ENCODE measurements at regions not wholly inside any gene's neighbourhood (a gene's known extent, or its start where the extent isn't known, plus 50 kb on each side); places are given as distances from the start of the nearest gene placed in this dataset.

DNA sequence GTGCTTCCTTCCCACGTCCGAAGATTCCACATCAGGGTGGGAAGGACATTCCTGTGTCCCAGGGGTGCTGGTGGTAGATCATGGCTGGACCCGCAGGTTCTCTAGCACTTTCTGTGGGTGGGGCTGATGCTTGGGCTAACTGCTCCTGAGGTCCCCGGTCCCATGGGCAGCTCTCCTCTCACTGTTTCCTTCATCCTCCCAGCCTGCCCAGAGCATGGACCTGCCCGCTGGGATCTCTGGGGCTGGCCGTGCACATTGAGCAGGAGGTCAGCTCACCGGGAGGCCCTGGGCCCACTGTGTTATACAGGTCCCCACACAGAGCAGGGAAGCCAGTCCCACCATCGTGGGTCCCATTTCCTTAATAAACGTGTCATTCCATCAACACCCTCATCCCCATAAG is 502.3 kb downstream of the TCERG1L start:
- Mint-ChIP-seq H3K36me3 (no peaks in the 10 kb centered on the region), H3K9me3 (peaks cover 2% of the 10 kb centered on the region), H3K27me3 (no peaks in the 10 kb centered on the region), H3K4me1 (no peaks in the 10 kb centered on the region), H3K27ac (no peak overlapping the region), H3K4me3 (no peak overlapping the region)
- CTCF ChIA-PET = no interaction called here
- no peak for DNase-seq

GRCh38 chr10:130809761-130810515 is 501.6 kb downstream of the TCERG1L start:
- H3K27me3 Mint-ChIP-seq = no peaks in the 10 kb centered on the region
- no peak overlapping the region for H3K4me3 Mint-ChIP-seq
- H3K27ac Mint-ChIP-seq = no peak overlapping the region
- no peaks in the 10 kb centered on the region for H3K36me3 Mint-ChIP-seq
- no peaks in the 10 kb centered on the region for H3K4me1 Mint-ChIP-seq
- DNase-seq = no peak
- CTCF ChIA-PET = no interaction called here
- peaks cover 2% of the 10 kb centered on the region for H3K9me3 Mint-ChIP-seq

GRCh38 chr10:130810856-130811255 is 500.7 kb downstream of the TCERG1L start:
- Mint-ChIP-seq H3K27me3 (no peaks in the 10 kb centered on the region), H3K4me1 (no peaks in the 10 kb centered on the region), H3K9me3 (peaks cover 2% of the 10 kb centered on the region), H3K36me3 (no peaks in the 10 kb centered on the region), H3K4me3 (no peak overlapping the region), H3K27ac (no peak overlapping the region)
- DNase-seq = no peak
- CTCF ChIA-PET = no interaction called here

DNA sequence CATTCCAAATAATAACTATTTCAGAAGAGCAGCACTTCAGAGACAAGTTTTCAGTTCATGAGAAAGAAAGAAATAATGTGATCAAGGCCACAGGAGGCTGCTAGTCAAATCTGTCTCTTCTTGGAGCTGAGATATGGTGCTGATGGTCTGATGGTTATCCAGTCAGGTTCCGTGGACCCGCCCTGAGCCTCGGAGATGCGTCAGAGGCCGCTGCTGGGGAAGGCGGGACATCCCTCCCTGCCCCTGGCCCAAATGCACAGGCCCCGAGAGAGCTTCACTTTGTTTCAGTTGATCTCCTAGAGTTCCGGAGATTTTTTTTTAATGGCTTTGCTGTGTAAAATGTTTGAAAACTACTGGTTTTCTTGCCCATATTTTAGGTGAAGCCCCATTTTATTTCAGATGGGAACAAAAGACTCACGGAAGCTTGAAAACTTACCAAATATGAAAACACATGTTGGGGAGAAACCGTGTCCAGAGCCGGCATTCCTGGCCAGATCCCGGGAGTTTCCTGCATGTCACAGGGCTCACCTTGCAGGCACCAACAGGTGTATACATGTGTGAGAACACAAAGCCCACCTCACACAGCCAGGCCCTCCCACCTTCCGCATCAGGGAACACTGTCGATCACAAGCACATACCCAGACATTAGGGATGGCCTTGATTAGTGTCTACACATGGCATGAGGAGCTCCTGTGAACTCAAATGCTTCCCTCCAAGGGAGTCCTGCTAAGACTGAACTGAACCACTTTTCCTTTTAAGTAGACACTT is 499.0 kb downstream of the TCERG1L start:
- CTCF ChIA-PET = no interaction called here
- no peak overlapping the region for H3K4me3 Mint-ChIP-seq
- H3K27ac Mint-ChIP-seq = no peak overlapping the region

DNA sequence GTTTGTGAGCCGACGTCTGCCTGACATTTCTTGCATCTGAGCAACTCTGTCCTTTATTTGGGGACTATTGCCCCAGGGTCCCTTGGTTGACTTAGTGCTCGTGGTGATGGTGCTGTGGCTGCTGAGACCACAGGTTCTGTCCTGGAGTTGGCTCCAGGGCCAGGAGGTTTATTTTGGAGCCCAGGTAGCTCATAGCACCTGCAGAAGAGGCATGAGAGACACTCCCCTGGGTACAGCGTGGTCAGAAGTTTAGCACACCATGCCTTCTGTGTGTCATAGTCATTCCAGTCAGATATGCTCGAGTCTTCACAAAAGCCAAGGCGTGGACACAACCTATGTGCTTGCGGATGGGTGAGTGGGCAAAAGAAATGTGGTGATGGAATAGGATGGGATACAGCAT is 496.9 kb downstream of the TCERG1L start:
- H3K27me3 Mint-ChIP-seq = no peaks in the 10 kb centered on the region
- H3K4me1 Mint-ChIP-seq = no peaks in the 10 kb centered on the region
- peaks cover 18% of the 10 kb centered on the region for H3K9me3 Mint-ChIP-seq
- CTCF ChIA-PET = no interaction called here
- no peak overlapping the region for H3K27ac Mint-ChIP-seq
- no peak for DNase-seq
- no peaks in the 10 kb centered on the region for H3K36me3 Mint-ChIP-seq
- H3K4me3 Mint-ChIP-seq = no peak overlapping the region

More for the DNA sequence above, 499.0 kb downstream of the TCERG1L start:
- no peaks in the 10 kb centered on the region for H3K27me3 Mint-ChIP-seq
- H3K9me3 Mint-ChIP-seq = peaks cover 10% of the 10 kb centered on the region
- DNase-seq = no peak
- no peaks in the 10 kb centered on the region for H3K36me3 Mint-ChIP-seq
- H3K4me1 Mint-ChIP-seq = no peaks in the 10 kb centered on the region

GRCh38 chr10:130816116-130816901 is 495.2 kb downstream of the TCERG1L start:
- no peak for DNase-seq

DNA sequence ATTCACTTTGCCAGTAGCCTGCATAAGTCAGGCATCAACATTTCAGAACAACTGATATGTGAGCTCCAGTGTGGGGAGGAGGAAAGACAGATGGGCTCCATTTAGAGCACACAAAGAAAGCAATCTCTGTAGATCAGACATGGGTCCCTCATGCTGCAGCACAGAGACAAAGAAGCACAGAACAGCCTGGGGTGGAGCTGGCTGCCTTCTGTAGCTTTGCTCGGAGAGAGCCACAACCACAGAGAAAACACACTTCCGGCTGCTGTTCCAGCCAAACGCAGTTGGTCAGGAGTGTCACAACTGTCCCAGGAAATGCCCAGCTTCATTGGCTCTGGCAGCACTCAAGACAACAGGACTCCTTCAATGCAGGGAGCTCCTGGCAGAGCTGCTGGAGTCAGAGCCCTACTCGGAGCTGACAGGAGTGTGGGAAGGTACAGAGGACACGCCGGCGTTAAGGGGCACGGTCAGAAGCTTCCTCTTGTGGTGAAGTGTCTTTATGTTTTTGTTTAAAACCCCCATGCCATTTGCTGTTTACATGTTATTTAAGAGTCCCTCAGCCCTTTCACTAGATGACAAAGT is 494.4 kb downstream of the TCERG1L start:
- peaks cover 18% of the 10 kb centered on the region for H3K9me3 Mint-ChIP-seq
- no peaks in the 10 kb centered on the region for H3K36me3 Mint-ChIP-seq
- H3K27ac Mint-ChIP-seq = no peak overlapping the region
- no peaks in the 10 kb centered on the region for H3K4me1 Mint-ChIP-seq
- CTCF ChIA-PET = no interaction called here
- no peaks in the 10 kb centered on the region for H3K27me3 Mint-ChIP-seq
- H3K4me3 Mint-ChIP-seq = no peak overlapping the region
- DNase-seq = no peak

More at GRCh38 chr10:130816116-130816901, 495.2 kb downstream of the TCERG1L start:
- Mint-ChIP-seq H3K27ac (no peak overlapping the region), H3K27me3 (no peaks in the 10 kb centered on the region), H3K9me3 (peaks cover 18% of the 10 kb centered on the region), H3K4me3 (no peak overlapping the region), H3K4me1 (no peaks in the 10 kb centered on the region), H3K36me3 (no peaks in the 10 kb centered on the region)
- CTCF ChIA-PET = no interaction called here

- H3K9me3 Mint-ChIP-seq = peaks cover 18% of the 10 kb centered on the region
- H3K36me3 Mint-ChIP-seq = no peaks in the 10 kb centered on the region
- DNase-seq = no peak
- CTCF ChIA-PET = no interaction called here
- H3K27ac Mint-ChIP-seq = no peak overlapping the region
- H3K27me3 Mint-ChIP-seq = no peaks in the 10 kb centered on the region
- H3K4me1 Mint-ChIP-seq = no peaks in the 10 kb centered on the region
- no peak overlapping the region for H3K4me3 Mint-ChIP-seq
Observed at GRCh38 chr10:130817674-130818073, 493.8 kb downstream of the TCERG1L start.

DNA sequence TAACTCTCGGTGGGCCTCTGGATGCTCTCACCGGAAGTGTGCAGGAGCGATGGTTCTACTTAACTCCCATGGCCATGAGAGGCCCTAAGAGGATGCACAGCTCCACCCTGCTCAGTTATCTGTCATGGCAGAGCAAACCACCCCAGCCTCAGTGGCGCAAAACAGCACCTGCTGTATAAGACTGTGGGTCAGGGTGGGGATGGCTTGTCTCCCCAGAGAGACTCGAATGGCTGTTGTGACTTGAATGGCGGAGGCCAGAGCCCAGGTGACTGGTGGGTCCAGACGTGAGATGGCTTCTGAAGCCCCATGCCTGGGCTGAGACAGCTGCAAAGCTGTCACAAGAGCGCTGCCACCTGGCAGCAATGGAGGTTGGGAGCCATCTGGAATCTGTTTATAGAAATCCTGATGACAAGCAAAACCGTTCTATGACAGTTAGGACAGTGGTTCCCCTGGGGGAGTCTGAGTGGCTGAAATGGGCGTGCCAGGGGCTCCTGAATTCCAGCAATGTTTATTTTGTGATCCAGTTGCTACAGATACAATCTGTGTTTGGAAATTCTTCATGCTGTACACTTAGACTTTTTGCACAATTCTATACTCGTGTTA is 490.5 kb downstream of the TCERG1L start:
- Mint-ChIP-seq H3K4me1 (no peaks in the 10 kb centered on the region), H3K27me3 (no peaks in the 10 kb centered on the region), H3K4me3 (no peak overlapping the region), H3K36me3 (no peaks in the 10 kb centered on the region), H3K27ac (no peak overlapping the region), H3K9me3 (peaks cover 27% of the 10 kb centered on the region)
- no peak for DNase-seq
- CTCF ChIA-PET = no interaction called here

DNA sequence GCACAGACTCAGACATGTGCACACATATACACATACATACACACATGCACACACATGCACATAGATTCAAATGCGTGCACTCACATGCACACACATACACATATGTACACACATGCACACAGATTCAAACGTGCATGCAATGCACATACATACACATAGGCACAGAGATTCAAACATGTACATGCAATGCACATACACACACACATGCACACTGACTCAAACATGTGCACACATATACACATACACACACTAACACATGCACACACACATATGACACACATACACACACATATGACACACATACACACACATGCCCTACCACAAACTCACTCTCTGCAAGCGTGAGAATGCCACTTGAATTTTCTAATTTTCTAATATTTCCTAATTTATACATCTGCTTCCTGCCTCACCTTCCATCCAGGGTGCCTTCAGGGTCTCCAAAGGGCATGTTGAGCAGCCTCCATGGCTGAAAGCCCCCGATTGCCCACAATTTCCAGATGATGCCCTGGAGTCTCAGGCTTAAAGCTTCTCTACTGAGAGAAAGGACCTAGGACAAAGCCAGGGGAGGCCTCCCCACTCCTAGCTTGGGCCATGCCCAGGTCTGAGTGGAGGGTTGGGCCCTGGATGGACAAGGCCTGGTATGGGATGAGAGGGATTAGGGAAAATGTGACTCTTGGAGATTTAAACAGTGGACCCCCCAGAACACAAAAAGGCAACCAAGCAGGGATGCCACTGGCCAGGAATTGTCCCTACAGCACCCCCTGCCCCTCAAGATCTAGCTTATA is 487.1 kb downstream of the TCERG1L start:
- CTCF ChIA-PET = no interaction called here
- H3K9me3 Mint-ChIP-seq = peaks cover 14% of the 10 kb centered on the region
- H3K27me3 Mint-ChIP-seq = no peaks in the 10 kb centered on the region
- H3K36me3 Mint-ChIP-seq = no peaks in the 10 kb centered on the region
- no peak overlapping the region for H3K4me3 Mint-ChIP-seq
- H3K27ac Mint-ChIP-seq = no peak overlapping the region
- H3K4me1 Mint-ChIP-seq = no peaks in the 10 kb centered on the region
- no peak for DNase-seq

- Mint-ChIP-seq H3K27me3 (no peaks in the 10 kb centered on the region), H3K4me3 (no peak overlapping the region), H3K27ac (no peak overlapping the region), H3K36me3 (no peaks in the 10 kb centered on the region), H3K4me1 (no peaks in the 10 kb centered on the region), H3K9me3 (peaks cover 11% of the 10 kb centered on the region)
- DNase-seq = no peak
- CTCF ChIA-PET = no interaction called here
Observed at GRCh38 chr10:130833596-130833995, 477.9 kb downstream of the TCERG1L start.

- CTCF ChIA-PET = no interaction called here
- no peaks in the 10 kb centered on the region for H3K4me1 Mint-ChIP-seq
- H3K4me3 Mint-ChIP-seq = no peak overlapping the region
- H3K9me3 Mint-ChIP-seq = peaks cover 11% of the 10 kb centered on the region
- H3K27me3 Mint-ChIP-seq = no peaks in the 10 kb centered on the region
- H3K36me3 Mint-ChIP-seq = no peaks in the 10 kb centered on the region
- no peak for DNase-seq
- no peak overlapping the region for H3K27ac Mint-ChIP-seq
Observed at GRCh38 chr10:130834170-130834569, 477.4 kb downstream of the TCERG1L start.

DNA sequence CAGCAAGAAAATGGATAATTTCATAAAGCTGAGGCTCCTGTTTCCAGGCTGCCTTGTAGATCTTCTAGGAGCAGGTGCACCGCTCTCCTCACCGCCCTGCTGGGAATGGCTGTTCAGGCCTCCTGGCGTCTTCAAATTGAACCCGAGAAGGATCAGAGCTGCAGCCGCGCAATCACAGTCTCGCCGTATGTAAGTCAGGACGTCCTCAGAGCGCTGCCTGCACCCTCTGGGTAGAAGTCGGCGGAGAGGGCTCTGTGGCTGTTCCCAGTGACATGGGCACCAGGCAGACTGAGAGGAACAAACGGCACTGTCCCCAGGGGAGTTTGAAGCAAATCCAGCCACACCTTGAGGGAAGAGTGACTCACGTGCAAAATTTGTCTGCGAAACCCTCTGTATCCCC is 476.9 kb downstream of the TCERG1L start:
- Mint-ChIP-seq H3K27me3 (no peaks in the 10 kb centered on the region), H3K27ac (no peak overlapping the region), H3K36me3 (no peaks in the 10 kb centered on the region), H3K4me1 (no peaks in the 10 kb centered on the region), H3K9me3 (peaks cover 11% of the 10 kb centered on the region), H3K4me3 (no peak overlapping the region)
- no peak for DNase-seq
- CTCF ChIA-PET = no interaction called here

Measured in activated naive CD4-positive, alpha-beta T cell treated with anti-CD3 and anti-CD28 coated beads, Interleukin-2, amount 10 ng/mL, durations not matched to agents 7 days and 5 days (primary cell).